ENCODE measurements at regions not wholly inside any gene's neighbourhood (a gene's known extent, or its start where the extent isn't known, plus 50 kb on each side); places are given as distances from the start of the nearest gene placed in this dataset.
A peak's percentile ranks its signal among the peaks of the same experiment; 100 is the strongest.
"Not testable (repeated sequence)": the region's sequence is repeated elsewhere in the genome, so short reads cannot be mapped to it uniquely, and the experiment has no call there.

- DNase-seq (ENCODE audit: low spot score in 2 of 2) (no peak), FAIRE-seq (no peak)
Measured at GRCh38 chr1:56095696-56096665, 483.4 kb downstream of the PLPP3 start.

GRCh38 chr1:56094168-56094567, 485.2 kb downstream of the PLPP3 start:
- DNase-seq (ENCODE audit: low spot score in 2 of 2), result no peak
- no peak for FAIRE-seq

- no peak for DNase-seq (ENCODE audit: low spot score in 2 of 2)
Measured at GRCh38 chr1:56092684-56093570, 486.4 kb downstream of the PLPP3 start.

GRCh38 chr1:56089826-56090225, 489.5 kb downstream of the PLPP3 start:
- FAIRE-seq; DNase-seq (ENCODE audit: low spot score in 2 of 2): not testable (repeated sequence)

More at GRCh38 chr1:56092684-56093570, 486.4 kb downstream of the PLPP3 start:
- peak; percentile 91 for FAIRE-seq

GRCh38 chr1:56084246-56084645, 495.1 kb downstream of the PLPP3 start:
- DNase-seq (ENCODE audit: low spot score in 2 of 2) (no peak), FAIRE-seq (no peak)

- DNase-seq (ENCODE audit: low spot score in 2 of 2), result no peak
- no peak for FAIRE-seq
Measured at GRCh38 chr1:56081736-56082135, 497.6 kb downstream of the PLPP3 start.

GRCh38 chr1:56081173-56081572, 498.2 kb downstream of the PLPP3 start:
- DNase-seq (ENCODE audit: low spot score in 2 of 2), result no peak
- no peak for FAIRE-seq

GRCh38 chr1:56080123-56080522, 499.2 kb downstream of the PLPP3 start:
- DNase-seq (ENCODE audit: low spot score in 2 of 2) (no peak), FAIRE-seq (no peak)

GRCh38 chr1:56079391-56079790, 500.0 kb downstream of the PLPP3 start:
- FAIRE-seq, result no peak
- no peak for DNase-seq (ENCODE audit: low spot score in 2 of 2)

GRCh38 chr1:56077206-56077605, 502.2 kb downstream of the PLPP3 start:
- FAIRE-seq (no peak), DNase-seq (ENCODE audit: low spot score in 2 of 2) (no peak)

- FAIRE-seq (no peak), DNase-seq (ENCODE audit: low spot score in 2 of 2) (no peak)
Measured at GRCh38 chr1:56074007-56074651, 505.2 kb downstream of the PLPP3 start.

GRCh38 chr1:56073614-56074006, 505.8 kb downstream of the PLPP3 start:
- FAIRE-seq, result no peak

GRCh38 chr1:56073206-56073605, 506.2 kb downstream of the PLPP3 start:
- no peak for FAIRE-seq
- no peak for DNase-seq (ENCODE audit: low spot score in 2 of 2)

More at GRCh38 chr1:56073614-56074006, 505.8 kb downstream of the PLPP3 start:
- DNase-seq (ENCODE audit: low spot score in 2 of 2), result no peak

GRCh38 chr1:56072310-56072709, 507.1 kb downstream of the PLPP3 start:
- FAIRE-seq, result no peak
- no peak for DNase-seq (ENCODE audit: low spot score in 2 of 2)

- DNase-seq (ENCODE audit: low spot score in 2 of 2) (no peak), FAIRE-seq (no peak)
Measured at GRCh38 chr1:56071351-56071750, 508.0 kb downstream of the PLPP3 start.

- DNase-seq (ENCODE audit: low spot score in 2 of 2), result no peak
Measured at GRCh38 chr1:56070601-56071000, 508.8 kb downstream of the PLPP3 start.

GRCh38 chr1:56069824-56070223, 509.5 kb downstream of the PLPP3 start:
- FAIRE-seq (no peak), DNase-seq (ENCODE audit: low spot score in 2 of 2) (no peak)

More at GRCh38 chr1:56070601-56071000, 508.8 kb downstream of the PLPP3 start:
- no peak for FAIRE-seq

GRCh38 chr1:56068908-56069307, 510.5 kb downstream of the PLPP3 start:
- FAIRE-seq, result no peak
- no peak for DNase-seq (ENCODE audit: low spot score in 2 of 2)

GRCh38 chr1:56068210-56068609, 511.2 kb downstream of the PLPP3 start:
- DNase-seq (ENCODE audit: low spot score in 2 of 2), result no peak
- FAIRE-seq, result no peak

GRCh38 chr1:56065729-56066128, 513.6 kb downstream of the PLPP3 start:
- FAIRE-seq, result no peak
- DNase-seq (ENCODE audit: low spot score in 2 of 2), result no peak

GRCh38 chr1:56064705-56065104, 514.7 kb downstream of the PLPP3 start:
- FAIRE-seq (no peak), DNase-seq (ENCODE audit: low spot score in 2 of 2) (no peak)
